HepG2 (cell line): ENCODE measurements at regions not wholly inside any gene's neighbourhood (a gene's known extent, or its start where the extent isn't known, plus 50 kb on each side); places are given as distances from the start of the nearest gene placed in this dataset.

Source experiments
- ATAC-seq: fragments of 200-7000 bp; cut with Tn5 transposase; 3 replicates; pipeline ENCODE4 v1.9.1; 2020; ENCODE audit warnings: mild to moderate bottlenecking, moderate library complexity
- BruUV-seq: library from RNA; stranded (reverse); fragments of 400-500 nt; replicated peaks from 2 replicates; lab custom pipeline; 2021; lab: Mats Ljungman, UMichigan
- CTCF ChIA-PET: fragments of 300-600 bp; formaldehyde crosslinking; extraction: SDS; loops from one replicate; lab custom pipeline; 2021; ENCODE audit warnings: low total read pairs, inconsistent platforms, low intra/inter-chr PET ratio; lab: Yijun Ruan, JAX
- POLR2A ChIA-PET: fragments of 350-600 bp; sonication (Branson Sonifier 250); formaldehyde crosslinking; loops from one replicate; lab custom pipeline; 2020; ENCODE audit warnings: antibody characterized with exemption, inconsistent platforms; lab: Yijun Ruan, JAX
- DNase-seq: peaks from one replicate; pipeline ENCODE4 v3.0.0-alpha.2; 2015; ENCODE audit warnings: low spot score
- FAIRE-seq: peaks from 3 replicates; lab custom pipeline; 2011; peaks lifted over from hg19 to GRCh38; lab: Jason Lieb, UNC
- H2AFZ ChIP-seq: one replicate; pipeline ENCODE4 v1.6.1; 2011; ENCODE audit warnings: low read length, inconsistent platforms
- H3K27ac ChIP-seq: fragments of 300-600 bp; 3 replicates; pipeline ENCODE4 v1.8.0; 2011; ENCODE audit warnings: mixed run types, mild to moderate bottlenecking, mixed read lengths, low read length, inconsistent platforms; ENCODE audit not compliant: insufficient read depth; ENCODE audit errors: extremely low read length
- H3K27me3 ChIP-seq, 2 experiments: fragments of 200-600 bp in 1 of 2; 2 replicates in 1 of 2; 3 replicates in 1 of 2; pipeline versions ENCODE4 v1.6.0 to v1.8.0; 2011; ENCODE audit warnings: low read length in 2 of 2, mild to moderate bottlenecking in 2 of 2, moderate library complexity in 2 of 2, inconsistent platforms in 1 of 2; ENCODE audit not compliant: insufficient read depth in 2 of 2, control insufficient read depth in 1 of 2
- H3K36me3 ChIP-seq, 2 experiments: fragments of 200-600 bp in 1 of 2; replicated peaks in 1 of 2; 2 replicates in 1 of 2; 3 replicates in 1 of 2; pipeline versions ENCODE4 v1.5.1 to v1.8.0; 2011; ENCODE audit warnings: low read length in 2 of 2, inconsistent platforms in 1 of 2; ENCODE audit not compliant: insufficient read depth in 2 of 2, control insufficient read depth in 1 of 2
- H3K4me1 ChIP-seq: 2 replicates; pipeline ENCODE4 v1.5.1; 2012; ENCODE audit warnings: low read length, inconsistent platforms; ENCODE audit not compliant: insufficient read depth
- H3K4me2 ChIP-seq: 2 replicates; pipeline ENCODE4 v1.6.0; 2011; ENCODE audit warnings: low read depth, low read length, inconsistent platforms
- H3K4me3 ChIP-seq, 3 experiments: fragments of 200-600 bp in 1 of 3; sonication (generic), shearing (Covaris generic) in 1 of 3; replicated peaks in 1 of 3; 2 replicates each; pipeline ENCODE4 v1.5.1; 2011 to 2016; ENCODE audit warnings: low read length in 3 of 3, inconsistent platforms in 2 of 3, low read depth in 2 of 3, mild to moderate bottlenecking in 2 of 3, control low read depth in 1 of 3, mixed read lengths in 1 of 3; ENCODE audit not compliant: insufficient read depth in 1 of 3
- H3K79me2 ChIP-seq: one replicate; pipeline ENCODE4 v1.6.1; 2011; ENCODE audit warnings: low read length, inconsistent platforms; ENCODE audit not compliant: insufficient read depth
- H3K9ac ChIP-seq: 2 replicates; pipeline ENCODE4 v1.6.0; 2011; ENCODE audit warnings: mild to moderate bottlenecking, low read depth, low read length, inconsistent platforms; ENCODE audit not compliant: insufficient read depth
- H3K9me3 ChIP-seq: 2 replicates; pipeline ENCODE4 v1.5.1; 2012; ENCODE audit warnings: mild to moderate bottlenecking, low read length
- H4K20me1 ChIP-seq: 2 replicates; pipeline ENCODE4 v1.6.0; 2011; ENCODE audit warnings: inconsistent platforms, mild to moderate bottlenecking, low read length, moderate library complexity; ENCODE audit not compliant: insufficient read depth
- ADNP ChIP-seq: sonication (generic); formaldehyde crosslinking; IDR thresholded peaks from 2 replicates; pipeline ENCODE4 v1.4.0; 2020; ENCODE audit warnings: missing genetic modification reagents
- CCDC6 ChIP-seq: sonication (generic); formaldehyde crosslinking; IDR thresholded peaks from 2 replicates; pipeline ENCODE4 v1.8.1; 2022; ENCODE audit warnings: mild to moderate bottlenecking, missing genetic modification reagents, moderate library complexity
- GLI4 ChIP-seq: sonication (generic); formaldehyde crosslinking; IDR thresholded peaks from 2 replicates; pipeline ENCODE4 v1.5.1; 2020; ENCODE audit warnings: missing genetic modification reagents, mild to moderate bottlenecking, moderate library complexity, borderline replicate concordance
- HNRNPH1 ChIP-seq: fragments of 200-400 bp; formaldehyde crosslinking; optimal IDR thresholded peaks from 2 replicates; pipeline ENCODE3; 2017; ENCODE audit warnings: mild to moderate bottlenecking, low read depth, low read length
- PCBP1 ChIP-seq: fragments of 200-400 bp; formaldehyde crosslinking; IDR thresholded peaks from 2 replicates; pipeline ENCODE4 v1.6.1; 2017; ENCODE audit warnings: mild to moderate bottlenecking, low read depth, low read length, borderline replicate concordance
- TRIM24 ChIP-seq: sonication (generic); formaldehyde crosslinking; IDR thresholded peaks from 2 replicates; pipeline ENCODE4 v1.8.0; 2022; ENCODE audit warnings: mild to moderate bottlenecking, missing genetic modification reagents
- ZNF124 ChIP-seq: sonication (generic); formaldehyde crosslinking; IDR thresholded peaks from 2 replicates; pipeline ENCODE4 v1.4.0; 2020; ENCODE audit warnings: missing genetic modification reagents
- WGBS: methylation state at CpG from one replicate; pipeline ENCODE4 v1.1.6; 2017; ENCODE audit warnings: low lambda C conversion rate; 5-methylcytosine and 5-hydroxymethylcytosine counted together
- in situ Hi-C: cut with HindIII; loops from 2 replicates; pipeline ENCODE4 v1.10.0; 2017; ENCODE audit warnings: low pct_unique_long_range_greater_than_20kb; ENCODE audit not compliant: extremely low pct_ligation_motif_present
- intact Hi-C: fragments of 100-400 bp; cut with micrococcal nuclease; formaldehyde crosslinking; loops from one replicate; pipeline ENCODE4 v1.10.0; 2022; ENCODE audit not compliant: unreplicated experiment
- TF ChIP-seq, protein P1 (sequence below): sonication (generic); formaldehyde crosslinking; IDR thresholded peaks from one replicate; pipeline ENCODE4 v1.5.1; 2020; ENCODE audit warnings: mild to moderate bottlenecking, missing genetic modification reagents; ENCODE audit errors: not compliant biosample characterization
- TF ChIP-seq, protein P2 (sequence below): sonication (generic); formaldehyde crosslinking; IDR thresholded peaks from 2 replicates; pipeline ENCODE4 v1.4.0; 2020; ENCODE audit warnings: missing genetic modification reagents

DNA sequence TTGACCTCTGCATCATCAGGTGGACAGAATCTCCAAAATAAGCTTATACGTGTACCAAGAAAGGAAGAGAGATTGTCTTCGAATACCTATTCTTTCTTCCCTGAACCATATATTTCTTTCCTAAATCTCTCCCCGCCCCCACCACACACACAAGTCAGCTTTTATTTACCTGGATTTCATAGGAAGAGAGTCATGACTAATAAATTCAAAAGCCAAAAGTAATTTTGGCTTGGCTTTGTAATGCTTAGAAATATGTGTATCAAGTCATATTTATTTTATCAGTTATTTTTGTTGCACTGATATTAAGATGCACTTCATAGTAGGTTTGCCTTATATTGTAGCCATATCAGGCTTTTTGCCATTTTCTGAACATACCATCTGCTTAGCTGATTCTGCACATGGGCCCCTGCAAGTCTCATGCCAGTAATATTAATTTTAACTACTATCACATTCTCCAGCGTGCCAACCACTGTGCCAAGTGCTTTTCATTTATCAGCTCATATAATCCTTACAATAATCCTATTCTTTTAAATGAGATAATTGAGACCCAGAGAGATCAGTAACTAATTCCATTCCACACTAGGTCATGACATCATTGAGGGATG, 1405.3 kb upstream of the NUDT12 start (continued):
- TF ChIP-seq, protein P1, sequence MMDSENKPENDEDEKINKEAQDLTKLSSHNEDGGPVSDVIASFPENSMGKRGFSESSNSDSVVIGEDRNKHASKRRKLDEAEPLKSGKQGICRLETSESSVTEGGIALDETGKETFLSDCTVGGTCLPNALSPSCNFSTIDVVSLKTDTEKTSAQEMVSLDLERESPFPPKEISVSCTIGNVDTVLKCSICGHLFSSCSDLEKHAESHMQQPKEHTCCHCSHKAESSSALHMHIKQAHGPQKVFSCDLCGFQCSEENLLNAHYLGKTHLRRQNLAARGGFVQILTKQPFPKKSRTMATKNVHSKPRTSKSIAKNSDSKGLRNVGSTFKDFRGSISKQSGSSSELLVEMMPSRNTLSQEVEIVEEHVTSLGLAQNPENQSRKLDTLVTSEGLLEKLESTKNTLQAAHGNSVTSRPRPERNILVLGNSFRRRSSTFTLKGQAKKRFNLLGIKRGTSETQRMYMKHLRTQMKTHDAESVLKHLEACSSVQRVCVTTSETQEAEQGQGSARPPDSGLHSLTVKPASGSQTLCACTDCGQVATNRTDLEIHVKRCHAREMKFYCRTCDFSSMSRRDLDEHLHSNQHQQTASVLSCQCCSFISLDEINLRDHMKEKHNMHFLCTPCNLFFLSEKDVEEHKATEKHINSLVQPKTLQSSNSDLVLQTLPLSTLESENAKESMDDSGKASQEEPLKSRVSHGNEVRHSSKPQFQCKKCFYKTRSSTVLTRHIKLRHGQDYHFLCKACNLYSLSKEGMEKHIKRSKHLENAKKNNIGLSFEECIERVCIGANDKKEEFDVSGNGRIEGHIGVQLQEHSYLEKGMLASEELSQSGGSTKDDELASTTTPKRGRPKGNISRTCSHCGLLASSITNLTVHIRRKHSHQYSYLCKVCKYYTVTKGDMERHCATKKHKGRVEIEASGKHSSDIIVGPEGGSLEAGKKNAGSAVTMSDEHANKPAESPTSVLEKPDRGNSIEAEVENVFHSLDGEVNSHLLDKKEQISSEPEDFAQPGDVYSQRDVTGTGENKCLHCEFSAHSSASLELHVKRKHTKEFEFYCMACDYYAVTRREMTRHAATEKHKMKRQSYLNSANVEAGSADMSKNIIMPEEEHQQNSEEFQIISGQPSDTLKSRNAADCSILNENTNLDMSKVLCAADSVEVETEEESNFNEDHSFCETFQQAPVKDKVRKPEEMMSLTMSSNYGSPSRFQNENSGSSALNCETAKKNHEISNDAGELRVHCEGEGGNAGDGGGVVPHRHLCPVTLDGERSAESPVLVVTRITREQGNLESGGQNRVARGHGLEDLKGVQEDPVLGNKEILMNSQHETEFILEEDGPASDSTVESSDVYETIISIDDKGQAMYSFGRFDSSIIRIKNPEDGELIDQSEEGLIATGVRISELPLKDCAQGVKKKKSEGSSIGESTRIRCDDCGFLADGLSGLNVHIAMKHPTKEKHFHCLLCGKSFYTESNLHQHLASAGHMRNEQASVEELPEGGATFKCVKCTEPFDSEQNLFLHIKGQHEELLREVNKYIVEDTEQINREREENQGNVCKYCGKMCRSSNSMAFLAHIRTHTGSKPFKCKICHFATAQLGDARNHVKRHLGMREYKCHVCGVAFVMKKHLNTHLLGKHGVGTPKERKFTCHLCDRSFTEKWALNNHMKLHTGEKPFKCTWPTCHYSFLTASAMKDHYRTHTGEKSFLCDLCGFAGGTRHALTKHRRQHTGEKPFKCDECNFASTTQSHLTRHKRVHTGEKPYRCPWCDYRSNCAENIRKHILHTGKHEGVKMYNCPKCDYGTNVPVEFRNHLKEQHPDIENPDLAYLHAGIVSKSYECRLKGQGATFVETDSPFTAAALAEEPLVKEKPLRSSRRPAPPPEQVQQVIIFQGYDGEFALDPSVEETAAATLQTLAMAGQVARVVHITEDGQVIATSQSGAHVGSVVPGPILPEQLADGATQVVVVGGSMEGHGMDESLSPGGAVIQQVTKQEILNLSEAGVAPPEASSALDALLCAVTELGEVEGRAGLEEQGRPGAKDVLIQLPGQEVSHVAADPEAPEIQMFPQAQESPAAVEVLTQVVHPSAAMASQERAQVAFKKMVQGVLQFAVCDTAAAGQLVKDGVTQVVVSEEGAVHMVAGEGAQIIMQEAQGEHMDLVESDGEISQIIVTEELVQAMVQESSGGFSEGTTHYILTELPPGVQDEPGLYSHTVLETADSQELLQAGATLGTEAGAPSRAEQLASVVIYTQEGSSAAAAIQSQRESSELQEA (CRISPR knock-in tag), result no peak
- no peak for TF ChIP-seq HNRNPH1

DNA sequence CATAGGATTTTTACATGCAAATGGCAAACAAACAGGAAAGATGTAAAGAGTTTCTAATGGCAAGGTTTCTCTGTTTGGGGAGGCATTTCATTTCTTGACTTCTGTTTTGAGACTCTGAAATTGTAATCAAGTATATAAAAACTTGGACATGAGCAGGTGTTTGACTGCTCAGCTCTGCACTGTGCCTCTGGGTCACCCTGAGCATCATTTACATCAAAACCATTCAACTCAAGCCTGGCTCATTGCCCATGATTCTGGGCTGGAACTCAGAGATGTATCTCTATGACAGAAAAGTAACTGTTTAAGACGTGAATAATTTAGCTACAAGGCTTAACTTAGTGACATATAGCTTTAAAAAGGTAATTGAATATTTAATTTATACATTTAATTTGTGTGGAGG, 1402.4 kb upstream of the NUDT12 start:
- H3K4me1 ChIP-seq, result no peaks in the 10 kb centered on the region
- WGBS, result 5% methylated on average over 1 of the region's 1 CpG
- no peaks in the 10 kb centered on the region for H3K9me3 ChIP-seq
- FAIRE-seq, result no peak
- no peaks in the 10 kb centered on the region for H3K36me3 ChIP-seq
- no peaks in the 10 kb centered on the region for H3K79me2 ChIP-seq
- H2AFZ ChIP-seq, result no peak overlapping the region
- no peak for DNase-seq
- no peak overlapping the region for H3K4me3 ChIP-seq
- TF ChIP-seq PCBP1 (no peak), ZNF124 (CRISPR knock-in tag) (no peak), TRIM24 (CRISPR knock-in tag) (no peak), CCDC6 (no peak), ADNP (no peak), GLI4 (CRISPR knock-in tag) (no peak)
- TF ChIP-seq, protein P2, sequence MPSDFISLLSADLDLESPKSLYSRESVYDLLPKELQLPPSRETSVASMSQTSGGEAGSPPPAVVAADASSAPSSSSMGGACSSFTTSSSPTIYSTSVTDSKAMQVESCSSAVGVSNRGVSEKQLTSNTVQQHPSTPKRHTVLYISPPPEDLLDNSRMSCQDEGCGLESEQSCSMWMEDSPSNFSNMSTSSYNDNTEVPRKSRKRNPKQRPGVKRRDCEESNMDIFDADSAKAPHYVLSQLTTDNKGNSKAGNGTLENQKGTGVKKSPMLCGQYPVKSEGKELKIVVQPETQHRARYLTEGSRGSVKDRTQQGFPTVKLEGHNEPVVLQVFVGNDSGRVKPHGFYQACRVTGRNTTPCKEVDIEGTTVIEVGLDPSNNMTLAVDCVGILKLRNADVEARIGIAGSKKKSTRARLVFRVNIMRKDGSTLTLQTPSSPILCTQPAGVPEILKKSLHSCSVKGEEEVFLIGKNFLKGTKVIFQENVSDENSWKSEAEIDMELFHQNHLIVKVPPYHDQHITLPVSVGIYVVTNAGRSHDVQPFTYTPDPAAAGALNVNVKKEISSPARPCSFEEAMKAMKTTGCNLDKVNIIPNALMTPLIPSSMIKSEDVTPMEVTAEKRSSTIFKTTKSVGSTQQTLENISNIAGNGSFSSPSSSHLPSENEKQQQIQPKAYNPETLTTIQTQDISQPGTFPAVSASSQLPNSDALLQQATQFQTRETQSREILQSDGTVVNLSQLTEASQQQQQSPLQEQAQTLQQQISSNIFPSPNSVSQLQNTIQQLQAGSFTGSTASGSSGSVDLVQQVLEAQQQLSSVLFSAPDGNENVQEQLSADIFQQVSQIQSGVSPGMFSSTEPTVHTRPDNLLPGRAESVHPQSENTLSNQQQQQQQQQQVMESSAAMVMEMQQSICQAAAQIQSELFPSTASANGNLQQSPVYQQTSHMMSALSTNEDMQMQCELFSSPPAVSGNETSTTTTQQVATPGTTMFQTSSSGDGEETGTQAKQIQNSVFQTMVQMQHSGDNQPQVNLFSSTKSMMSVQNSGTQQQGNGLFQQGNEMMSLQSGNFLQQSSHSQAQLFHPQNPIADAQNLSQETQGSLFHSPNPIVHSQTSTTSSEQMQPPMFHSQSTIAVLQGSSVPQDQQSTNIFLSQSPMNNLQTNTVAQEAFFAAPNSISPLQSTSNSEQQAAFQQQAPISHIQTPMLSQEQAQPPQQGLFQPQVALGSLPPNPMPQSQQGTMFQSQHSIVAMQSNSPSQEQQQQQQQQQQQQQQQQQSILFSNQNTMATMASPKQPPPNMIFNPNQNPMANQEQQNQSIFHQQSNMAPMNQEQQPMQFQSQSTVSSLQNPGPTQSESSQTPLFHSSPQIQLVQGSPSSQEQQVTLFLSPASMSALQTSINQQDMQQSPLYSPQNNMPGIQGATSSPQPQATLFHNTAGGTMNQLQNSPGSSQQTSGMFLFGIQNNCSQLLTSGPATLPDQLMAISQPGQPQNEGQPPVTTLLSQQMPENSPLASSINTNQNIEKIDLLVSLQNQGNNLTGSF (CRISPR knock-in tag), result no peak
- no peak for ATAC-seq
- H3K27ac ChIP-seq, result no peak overlapping the region
- ChIA-PET POLR2A (no interaction called here), CTCF (no interaction called here)
- no peaks in the 10 kb centered on the region for H4K20me1 ChIP-seq
- intact Hi-C loops (no loop called here), in situ Hi-C loops (no loop called here)
- H3K9ac ChIP-seq, result no peak overlapping the region
- no peak overlapping the region for H3K4me2 ChIP-seq
- BruUV-seq, result no TSS peak
- H3K27me3 ChIP-seq, result no peaks in the 10 kb centered on the region
